BLaER1 treated with 17β-estradiol and CSF1 and Interleukin-3, amounts not matched to agents 10 nM and 100 nM (cell line): ENCODE measurements at regions not wholly inside any gene's neighbourhood (a gene's known extent, or its start where the extent isn't known, plus 50 kb on each side); places are given as distances from the start of the nearest gene placed in this dataset.

Experiments used
- H3K27ac ChIP-seq, 11 experiments: shearing (Covaris generic); formaldehyde crosslinking; 2 replicates each; pipeline ENCODE4 v1.8.1; 2022
- H3K27me3 ChIP-seq, 11 experiments: shearing (Covaris generic); formaldehyde crosslinking; 2 replicates each; pipeline ENCODE4 v1.8.1; 2022
- H3K36me3 ChIP-seq, 11 experiments: shearing (Covaris generic); formaldehyde crosslinking; 2 replicates each; pipeline ENCODE4 v1.8.1; 2022
- H3K4me1 ChIP-seq, 10 experiments: shearing (Covaris generic); formaldehyde crosslinking; 2 replicates each; pipeline ENCODE4 v1.8.1; 2022
- H3K4me2 ChIP-seq, 11 experiments: shearing (Covaris generic); formaldehyde crosslinking; 2 replicates each; pipeline ENCODE4 v1.8.1; 2022
- H3K4me3 ChIP-seq, 10 experiments: shearing (Covaris generic); formaldehyde crosslinking; 2 replicates each; pipeline ENCODE4 v1.8.1; 2022
- H3K9ac ChIP-seq, 11 experiments: shearing (Covaris generic); formaldehyde crosslinking; 2 replicates each; pipeline ENCODE4 v1.8.1; 2022
- H3K9me3 ChIP-seq, 11 experiments: shearing (Covaris generic); formaldehyde crosslinking; replicated peaks in 1 of 11; 2 replicates each; pipeline ENCODE4 v1.8.1; 2022
- H4K20me1 ChIP-seq, 11 experiments: shearing (Covaris generic); formaldehyde crosslinking; 2 replicates each; pipeline ENCODE4 v1.8.1; 2022
- Cebpa-rat ChIP-seq, 11 experiments: shearing (Covaris generic); IDR thresholded peaks; 2 replicates each; pipeline ENCODE4 v1.8.1; 2022

DNA sequence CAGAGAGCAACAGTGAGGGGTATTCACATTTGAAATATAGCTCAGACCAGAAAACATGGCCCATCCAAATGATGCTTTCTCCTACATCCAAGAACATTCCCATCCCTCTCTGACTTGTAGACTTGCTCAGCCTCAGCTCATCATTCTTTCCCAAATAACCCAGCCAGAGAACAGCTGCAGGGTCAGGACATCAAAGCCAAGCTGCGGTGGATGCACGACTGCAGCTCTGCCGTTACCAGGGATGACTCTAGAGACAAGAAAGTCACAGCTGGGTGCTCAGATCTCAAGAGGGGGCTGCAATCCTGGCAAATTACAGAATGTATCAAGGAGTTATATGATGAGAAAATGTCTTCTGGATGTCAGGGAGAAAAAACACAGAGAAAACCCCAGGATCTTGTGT lies 944.3 kb downstream of the NTRK3 start:
- Histone ChIP-seq H3K4me3 (no peak overlapping the region), H3K27ac (no peak overlapping the region), H3K27me3 (no peaks in the 10 kb centered on the region), H3K4me1 (peaks cover 0 to 11% (median 5%) of the 10 kb centered on the region in 10 experiments; a peak in 10 of 20 replicates), H3K9me3 (no peaks in the 10 kb centered on the region), H4K20me1 (no peaks in the 10 kb centered on the region), H3K36me3 (no peaks in the 10 kb centered on the region), H3K4me2 (peak overlapping the region in 6 of 11 experiments; percentile 10 to 38 (median 23); a peak in 9 of 22 replicates), H3K9ac (no peak overlapping the region)
- TF ChIP-seq Cebpa-rat (IDR thresholded peaks at IDR 0.05): no peak

DNA sequence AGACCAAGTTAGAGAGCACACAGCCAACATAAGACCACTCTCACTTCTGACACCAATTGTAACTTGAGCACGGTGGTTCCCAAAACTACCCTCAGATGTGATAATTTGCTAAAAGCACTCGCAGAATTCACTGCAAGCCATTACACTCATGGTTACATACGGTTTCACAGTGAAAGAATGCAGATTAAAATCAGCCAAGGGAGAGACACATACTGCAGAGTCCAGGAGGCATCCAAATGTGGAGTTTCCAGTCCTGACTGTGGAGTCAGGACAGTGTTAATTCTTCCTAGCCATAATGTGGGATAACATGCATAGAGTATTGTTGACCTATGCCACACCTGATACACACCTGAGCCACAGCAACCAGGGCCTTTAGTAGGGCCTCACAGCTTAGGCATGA lies 956.4 kb downstream of the NTRK3 start:
- no peak for TF ChIP-seq Cebpa-rat (IDR thresholded peaks at IDR 0.05)
- Histone ChIP-seq H3K9ac (no peak overlapping the region), H4K20me1 (no peaks in the 10 kb centered on the region), H3K4me1 (no peaks in the 10 kb centered on the region), H3K27me3 (no peaks in the 10 kb centered on the region), H3K4me3 (no peak overlapping the region), H3K9me3 (peaks cover 0 to 8% (median 0%) of the 10 kb centered on the region in 11 experiments; a peak in 1 of 22 replicates), H3K27ac (no peak overlapping the region), H3K4me2 (no peak overlapping the region), H3K36me3 (no peaks in the 10 kb centered on the region)

DNA sequence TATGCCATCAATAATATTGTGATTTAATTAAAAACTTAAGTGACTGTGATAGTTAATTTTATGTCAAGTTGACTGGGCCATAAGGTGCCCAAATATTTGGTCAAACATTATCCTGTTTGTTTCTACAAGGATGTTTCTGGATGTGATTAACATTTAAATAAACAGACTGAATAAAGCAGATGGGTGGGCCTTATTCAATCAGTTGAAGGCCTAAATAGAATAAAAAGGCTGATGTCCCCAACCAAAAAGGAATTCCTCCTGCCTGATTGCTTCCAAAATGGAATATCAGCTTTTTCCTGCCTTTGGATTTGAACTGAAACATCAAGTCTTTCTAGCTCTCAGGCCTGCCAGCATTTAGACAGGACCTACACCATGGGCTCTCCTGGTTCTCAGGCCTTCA lies 961.7 kb downstream of the NTRK3 start:
- Histone ChIP-seq H3K4me2 (no peak overlapping the region), H3K27me3 (no peaks in the 10 kb centered on the region), H3K9ac (no peak overlapping the region), H4K20me1 (no peaks in the 10 kb centered on the region), H3K4me3 (no peak overlapping the region), H3K9me3 (peaks cover 0 to 5% (median 0%) of the 10 kb centered on the region in 11 experiments; a peak in 2 of 22 replicates), H3K36me3 (no peaks in the 10 kb centered on the region), H3K27ac (no peak overlapping the region), H3K4me1 (no peaks in the 10 kb centered on the region)
- TF ChIP-seq Cebpa-rat (IDR thresholded peaks at IDR 0.05): no peak

DNA sequence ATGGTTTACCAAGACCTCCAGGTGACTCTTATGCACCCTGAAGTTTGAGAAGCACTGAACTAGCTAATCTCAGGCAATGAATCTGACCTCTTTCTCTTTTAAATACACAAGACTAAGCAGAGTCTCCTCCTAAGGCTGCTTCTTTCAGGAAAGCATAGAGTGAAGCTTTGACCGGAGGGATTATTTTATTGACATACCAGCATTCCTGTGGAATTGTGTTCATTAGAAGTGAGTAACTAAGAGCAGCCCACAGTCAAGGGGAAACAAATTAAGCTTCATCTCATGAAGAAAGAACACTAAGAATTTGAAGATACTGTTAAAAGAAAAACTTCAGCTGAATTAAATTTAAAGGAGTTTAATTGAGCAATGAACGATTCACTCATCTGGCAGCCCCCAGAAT lies 963.5 kb downstream of the NTRK3 start:
- Histone ChIP-seq H3K9me3 (peaks cover 0 to 4% (median 0%) of the 10 kb centered on the region in 11 experiments; a peak in 1 of 22 replicates), H3K9ac (no peak overlapping the region), H3K4me2 (no peak overlapping the region), H3K27ac (no peak overlapping the region), H3K4me3 (no peak overlapping the region), H3K36me3 (no peaks in the 10 kb centered on the region), H4K20me1 (no peaks in the 10 kb centered on the region), H3K27me3 (no peaks in the 10 kb centered on the region), H3K4me1 (no peaks in the 10 kb centered on the region)
- no peak for TF ChIP-seq Cebpa-rat (IDR thresholded peaks at IDR 0.05)

GRCh38 chr15:87287156-87287555 lies 969.4 kb downstream of the NTRK3 start:
- Histone ChIP-seq H3K9ac (no peak overlapping the region), H3K4me3 (no peak overlapping the region), H3K4me1 (peaks cover 0 to 8% (median 4%) of the 10 kb centered on the region in 10 experiments; a peak in 5 of 20 replicates), H3K9me3 (peaks cover 0 to 4% (median 0%) of the 10 kb centered on the region in 11 experiments; a peak in 2 of 22 replicates), H3K36me3 (no peaks in the 10 kb centered on the region), H3K4me2 (peak overlapping the region in 3 of 11 experiments; percentile 5 to 19 (median 14); a peak in 5 of 22 replicates), H3K27ac (no peak overlapping the region), H4K20me1 (no peaks in the 10 kb centered on the region), H3K27me3 (no peaks in the 10 kb centered on the region)
- no peak for TF ChIP-seq Cebpa-rat (IDR thresholded peaks at IDR 0.05)

DNA sequence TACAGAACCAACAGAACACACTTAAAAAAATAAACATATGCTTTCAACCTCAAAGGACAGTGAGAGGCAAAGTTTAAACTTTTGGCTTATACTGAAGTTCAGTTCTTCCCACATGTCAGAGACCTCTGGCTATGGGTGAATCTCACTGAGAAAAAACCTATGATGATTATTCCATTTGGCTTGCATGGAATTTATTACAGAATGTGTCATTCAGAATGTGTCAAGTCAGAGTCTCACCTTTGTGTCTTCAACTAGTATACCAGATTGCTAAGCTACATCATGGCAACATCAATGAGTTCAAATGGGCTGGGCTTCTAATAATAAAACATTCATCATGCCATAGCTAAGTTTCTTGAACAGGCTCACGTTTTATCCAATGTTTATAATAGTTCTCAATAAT lies 987.0 kb downstream of the NTRK3 start:
- H4K20me1 ChIP-seq: no peaks in the 10 kb centered on the region
- H3K9ac ChIP-seq: no peak overlapping the region
- H3K9me3 ChIP-seq: peaks cover 0 to 5% (median 0%) of the 10 kb centered on the region in 11 experiments; a peak in 1 of 22 replicates
- no peak for TF ChIP-seq Cebpa-rat (IDR thresholded peaks at IDR 0.05)
- H3K27me3 ChIP-seq: no peaks in the 10 kb centered on the region
- H3K4me2 ChIP-seq: no peak overlapping the region
- H3K4me3 ChIP-seq: no peak overlapping the region
- no peak overlapping the region for H3K27ac ChIP-seq
- H3K36me3 ChIP-seq: no peaks in the 10 kb centered on the region
- no peaks in the 10 kb centered on the region for H3K4me1 ChIP-seq

- Histone ChIP-seq H4K20me1 (no peaks in the 10 kb centered on the region), H3K9ac (no peak overlapping the region), H3K4me1 (no peaks in the 10 kb centered on the region), H3K4me3 (no peak overlapping the region), H3K36me3 (no peaks in the 10 kb centered on the region), H3K27me3 (no peaks in the 10 kb centered on the region), H3K4me2 (no peak overlapping the region), H3K27ac (no peak overlapping the region), H3K9me3 (peaks cover 0 to 5% (median 0%) of the 10 kb centered on the region in 11 experiments; a peak in 1 of 22 replicates)
- TF ChIP-seq Cebpa-rat (IDR thresholded peaks at IDR 0.05): no peak
Observed at GRCh38 chr15:87268675-87269074, 987.9 kb downstream of the NTRK3 start.

DNA sequence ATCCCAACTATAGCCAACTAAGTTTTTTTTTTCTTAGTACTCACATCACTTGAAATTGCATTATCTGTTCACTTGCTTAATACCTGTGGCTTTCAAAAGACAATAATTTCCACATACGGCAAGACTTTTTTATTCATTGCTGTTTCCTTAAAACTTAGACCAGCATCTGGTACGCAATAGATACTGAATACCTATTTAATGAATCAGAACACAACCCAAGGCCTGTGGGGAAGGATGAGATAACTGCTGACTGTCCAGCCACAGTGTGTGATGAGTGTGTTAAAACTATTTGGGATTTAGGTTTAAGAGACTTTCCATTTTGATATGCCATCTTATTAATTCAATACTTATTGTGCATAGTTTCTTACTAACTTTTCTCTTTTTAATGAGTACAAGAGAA lies 988.7 kb downstream of the NTRK3 start:
- Histone ChIP-seq H3K4me1 (no peaks in the 10 kb centered on the region), H3K4me3 (no peak overlapping the region), H4K20me1 (no peaks in the 10 kb centered on the region), H3K9me3 (peaks cover 0 to 1% (median 0%) of the 10 kb centered on the region in 11 experiments; a peak in 1 of 22 replicates), H3K27me3 (no peaks in the 10 kb centered on the region), H3K9ac (no peak overlapping the region), H3K4me2 (no peak overlapping the region), H3K36me3 (no peaks in the 10 kb centered on the region), H3K27ac (no peak overlapping the region)
- no peak for TF ChIP-seq Cebpa-rat (IDR thresholded peaks at IDR 0.05)

DNA sequence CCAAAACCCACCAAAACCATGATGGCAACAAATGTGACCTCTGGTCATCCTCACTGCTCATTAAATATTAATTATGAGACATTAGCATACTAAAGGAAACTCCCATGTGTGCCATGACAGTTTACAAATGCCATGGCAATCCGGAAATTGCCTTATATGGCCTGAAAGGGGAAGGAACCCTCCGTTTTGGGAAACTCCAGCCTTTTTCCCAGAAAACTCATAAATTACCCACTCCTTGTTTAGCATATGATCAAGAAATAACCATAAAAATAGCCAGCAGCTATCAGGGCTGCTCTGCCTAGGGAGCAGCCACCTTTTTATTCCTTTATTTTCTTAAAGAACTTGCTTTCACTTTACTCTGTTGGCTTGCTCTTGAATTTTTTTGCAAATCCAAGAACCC lies 992.7 kb downstream of the NTRK3 start:
- Histone ChIP-seq H3K27me3 (no peaks in the 10 kb centered on the region), H3K9ac (no peak overlapping the region), H3K4me2 (no peak overlapping the region), H3K9me3 (no peaks in the 10 kb centered on the region), H4K20me1 (no peaks in the 10 kb centered on the region), H3K27ac (no peak overlapping the region), H3K4me3 (no peak overlapping the region), H3K4me1 (no peaks in the 10 kb centered on the region), H3K36me3 (no peaks in the 10 kb centered on the region)
- TF ChIP-seq Cebpa-rat (IDR thresholded peaks at IDR 0.05): no peak

DNA sequence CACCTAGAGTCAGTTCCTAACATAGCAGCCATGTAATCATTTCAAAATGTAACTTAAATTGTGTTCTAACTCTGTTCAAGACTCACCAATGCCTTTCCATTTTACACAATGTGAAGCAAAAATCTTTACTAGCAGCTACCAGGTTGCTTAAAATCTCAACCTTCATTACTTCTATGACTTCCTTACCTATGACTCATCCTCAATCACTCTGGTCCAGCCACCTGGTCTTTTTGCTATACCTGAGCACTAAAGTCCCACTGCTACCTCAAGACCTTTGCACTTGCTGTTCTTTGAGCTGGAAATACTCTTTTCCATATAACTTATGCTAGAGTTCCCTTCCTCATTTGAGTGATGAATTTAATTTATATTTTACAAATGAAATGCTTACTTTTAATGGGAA lies 993.2 kb downstream of the NTRK3 start:
- Histone ChIP-seq H3K4me1 (no peaks in the 10 kb centered on the region), H3K36me3 (no peaks in the 10 kb centered on the region), H3K27ac (no peak overlapping the region), H3K27me3 (no peaks in the 10 kb centered on the region), H4K20me1 (no peaks in the 10 kb centered on the region), H3K9me3 (no peaks in the 10 kb centered on the region), H3K4me2 (no peak overlapping the region), H3K9ac (no peak overlapping the region), H3K4me3 (no peak overlapping the region)
- TF ChIP-seq Cebpa-rat (IDR thresholded peaks at IDR 0.05): no peak
